Stomach (tissue), 4 donors: ENCODE measurements at regions not wholly inside any gene's neighbourhood (a gene's known extent, or its start where the extent isn't known, plus 50 kb on each side); places are given as distances from the start of the nearest gene placed in this dataset.

Experiments used
- CTCF ChIP-seq, 7 experiments: fragments of 450-650 bp in 4 of 7; fragments of 200-600 bp in 3 of 7; sonication (generic) in 3 of 7; IDR thresholded peaks; one replicate each; pipeline ENCODE4 v1.5.1; 2016 to 2019; ENCODE audit warnings: antibody characterized with exemption in 7 of 7, control low read depth in 2 of 7, mild to moderate bottlenecking in 1 of 7
- EP300 ChIP-seq: sonication (generic); formaldehyde crosslinking; IDR thresholded peaks from one replicate; pipeline ENCODE4 v1.6.1; 2017; ENCODE audit warnings: antibody characterized with exemption
- POLR2A ChIP-seq, 4 donors: fragments of 450-650 bp; IDR thresholded peaks; one replicate each; pipeline ENCODE4 v1.6.1; 2016; ENCODE audit warnings: antibody characterized with exemption in 4 of 4, control low read depth in 2 of 4, mild to moderate bottlenecking in 1 of 4, moderate library complexity in 1 of 4
- POLR2AphosphoS5 ChIP-seq, 3 donors: sonication (generic); formaldehyde crosslinking; IDR thresholded peaks; one replicate each; pipeline ENCODE4 v1.6.1; 2016; ENCODE audit warnings: antibody characterized with exemption in 3 of 3

GRCh38 chr5:100182402-100182801 is 352.8 kb upstream of the FAM174A start:
- TF ChIP-seq CTCF (IDR thresholded peaks at IDR 0.05) (no peak), EP300 (no peak), POLR2AphosphoS5 (IDR thresholded peaks at IDR 0.05) (no peak), POLR2A (IDR thresholded peaks at IDR 0.05) (no peak)
